Parathyroid adenoma (tissue), 2 donors: ENCODE measurements at regions not wholly inside any gene's neighbourhood (a gene's known extent, or its start where the extent isn't known, plus 50 kb on each side); places are given as distances from the start of the nearest gene placed in this dataset.

Experiments
- H2AFZ ChIP-seq: fragments of 300-600 bp; sonication (generic); one replicate; pipeline ENCODE4 v1.7.0; 2017; ENCODE audit warnings: antibody characterized with exemption, mild to moderate bottlenecking
- H3K27ac ChIP-seq: fragments of 300-600 bp; sonication (generic); one replicate; pipeline ENCODE4 v1.7.0; 2017
- H3K27me3 ChIP-seq: fragments of 300-600 bp; sonication (generic); one replicate; pipeline ENCODE4 v1.7.0; 2017; ENCODE audit warnings: low read length; ENCODE audit not compliant: control insufficient read depth, insufficient read depth
- H3K36me3 ChIP-seq: fragments of 300-600 bp; sonication (generic); one replicate; pipeline ENCODE4 v1.7.0; 2017; ENCODE audit warnings: low read length; ENCODE audit not compliant: control insufficient read depth, insufficient read depth
- H3K4me1 ChIP-seq: fragments of 300-600 bp; sonication (generic); one replicate; pipeline ENCODE4 v1.7.0; 2017; ENCODE audit warnings: control low read depth
- H3K4me2 ChIP-seq: fragments of 300-600 bp; sonication (generic); one replicate; pipeline ENCODE4 v1.7.0; 2017; ENCODE audit warnings: low read length
- H3K4me3 ChIP-seq: fragments of 300-600 bp; sonication (generic); one replicate; pipeline ENCODE4 v1.7.0; 2017; ENCODE audit warnings: low read depth, low read length
- H3K79me2 ChIP-seq: fragments of 300-600 bp; sonication (generic); one replicate; pipeline ENCODE4 v1.7.0; 2017; ENCODE audit warnings: control low read depth
- H3K9ac ChIP-seq: fragments of 300-600 bp; sonication (generic); one replicate; pipeline ENCODE4 v1.7.0; 2017; ENCODE audit warnings: mild to moderate bottlenecking
- H3K9me3 ChIP-seq: fragments of 300-600 bp; sonication (generic); one replicate; pipeline ENCODE4 v1.7.0; 2017; ENCODE audit warnings: low read length; ENCODE audit not compliant: control insufficient read depth
- CTCF ChIP-seq: fragments of 300-600 bp; sonication (generic); IDR thresholded peaks from one replicate; pipeline ENCODE4 v1.7.0; 2017; ENCODE audit warnings: antibody characterized with exemption, mild to moderate bottlenecking
- donor health status: primary hyperparathyroidism.

- H3K9ac ChIP-seq, result no peak overlapping the region
Observed at GRCh38 chr6:125598422-125598821, 151.0 kb upstream of the HEY2 start.

GRCh38 chr6:125604257-125604656, 145.2 kb upstream of the HEY2 start:
- Histone ChIP-seq H3K9ac (no peak overlapping the region), H3K4me3 (no peak overlapping the region), H3K36me3 (no peaks in the 10 kb centered on the region), H3K79me2 (no peaks in the 10 kb centered on the region), H3K27me3 (no peaks in the 10 kb centered on the region), H2AFZ (no peak overlapping the region), H3K27ac (no peak overlapping the region), H3K4me2 (no peak overlapping the region), H3K9me3 (no peaks in the 10 kb centered on the region), H3K4me1 (no peaks in the 10 kb centered on the region)
- no peak for TF ChIP-seq CTCF

More at GRCh38 chr6:125598422-125598821, 151.0 kb upstream of the HEY2 start:
- H2AFZ ChIP-seq, result no peak overlapping the region
- H3K4me3 ChIP-seq, result no peak overlapping the region
- no peaks in the 10 kb centered on the region for H3K79me2 ChIP-seq
- no peaks in the 10 kb centered on the region for H3K4me1 ChIP-seq
- H3K4me2 ChIP-seq, result no peak overlapping the region
- no peaks in the 10 kb centered on the region for H3K36me3 ChIP-seq
- TF ChIP-seq CTCF, result no peak
- H3K9me3 ChIP-seq, result no peaks in the 10 kb centered on the region
- H3K27ac ChIP-seq, result no peak overlapping the region
- no peaks in the 10 kb centered on the region for H3K27me3 ChIP-seq

DNA sequence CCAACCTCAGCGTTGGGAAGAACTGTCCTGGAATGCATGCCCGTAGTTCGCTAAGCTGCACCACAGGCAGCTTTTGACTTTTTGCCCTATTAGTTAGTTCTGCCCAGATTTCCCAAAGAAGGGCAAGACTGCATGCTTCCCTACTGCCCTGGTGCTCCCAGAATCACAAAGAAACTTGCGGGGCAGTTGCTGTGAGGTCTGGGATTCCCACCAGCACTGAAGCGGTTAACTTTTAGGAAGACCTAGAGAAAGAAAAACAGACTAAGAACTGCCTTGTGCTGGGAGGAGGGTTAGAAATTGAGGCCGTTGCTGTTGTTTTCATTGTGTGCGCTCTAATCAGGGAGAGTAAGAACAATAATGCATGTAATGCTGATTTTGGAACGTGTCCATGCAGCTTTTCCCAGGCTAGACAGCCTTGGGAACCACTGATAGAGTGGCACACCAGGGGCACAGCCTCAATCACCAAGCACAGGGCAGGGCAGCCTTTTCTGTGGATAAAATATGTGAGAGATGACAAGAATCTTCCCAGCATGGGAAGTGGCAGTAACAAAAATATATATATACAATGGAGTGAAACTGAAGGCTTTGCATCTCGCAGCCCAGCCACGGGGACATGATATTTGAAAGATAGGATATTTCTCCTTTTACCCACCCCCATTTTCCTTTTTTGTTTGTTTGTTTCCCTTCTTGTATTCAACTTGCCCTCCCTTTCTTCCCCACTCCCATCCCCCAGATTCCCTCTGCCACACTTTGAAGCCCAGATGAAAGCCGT, 137.7 kb upstream of the HEY2 start:
- TF ChIP-seq CTCF, result no peak
- Histone ChIP-seq H3K4me2 (no peak overlapping the region), H3K4me3 (no peak overlapping the region), H3K9ac (no peak overlapping the region), H3K36me3 (no peaks in the 10 kb centered on the region), H3K27me3 (no peaks in the 10 kb centered on the region), H3K4me1 (no peaks in the 10 kb centered on the region), H3K79me2 (no peaks in the 10 kb centered on the region), H3K9me3 (no peaks in the 10 kb centered on the region), H3K27ac (no peak overlapping the region), H2AFZ (no peak overlapping the region)

- Histone ChIP-seq H3K4me2 (no peak overlapping the region), H3K79me2 (no peaks in the 10 kb centered on the region), H3K27me3 (no peaks in the 10 kb centered on the region), H3K4me3 (no peak overlapping the region), H3K27ac (no peak overlapping the region), H3K36me3 (no peaks in the 10 kb centered on the region), H2AFZ (no peak overlapping the region), H3K9me3 (no peaks in the 10 kb centered on the region), H3K4me1 (no peaks in the 10 kb centered on the region), H3K9ac (no peak overlapping the region)
- no peak for TF ChIP-seq CTCF
Observed at GRCh38 chr6:125612345-125612846, 137.0 kb upstream of the HEY2 start.

GRCh38 chr6:125618629-125619028, 130.8 kb upstream of the HEY2 start:
- Histone ChIP-seq H3K36me3 (no peaks in the 10 kb centered on the region), H3K9me3 (no peaks in the 10 kb centered on the region), H3K27ac (no peak overlapping the region), H3K79me2 (no peaks in the 10 kb centered on the region), H3K4me2 (no peak overlapping the region), H3K27me3 (no peaks in the 10 kb centered on the region), H3K4me3 (no peak overlapping the region), H3K4me1 (no peaks in the 10 kb centered on the region), H2AFZ (no peak overlapping the region), H3K9ac (no peak overlapping the region)
- no peak for TF ChIP-seq CTCF
